Nephron (organoid): ENCODE measurements at regions not wholly inside any gene's neighbourhood (a gene's known extent, or its start where the extent isn't known, plus 50 kb on each side); places are given as distances from the start of the nearest gene placed in this dataset.
"Not testable (repeated sequence)": the region's sequence is repeated elsewhere in the genome, so short reads cannot be mapped to it uniquely, and the experiment has no call there.

Source experiments
- H3K27ac Mint-ChIP-seq, 3 experiments: 2 replicates each; pipeline ENCODE4 v1.8.0; 2020; ENCODE audit warnings: mixed read lengths in 3 of 3, mild to moderate bottlenecking in 2 of 3, moderate library complexity in 1 of 3
- H3K27me3 Mint-ChIP-seq: 2 replicates; pipeline ENCODE4 v1.8.0; 2021; ENCODE audit warnings: low read depth, mild to moderate bottlenecking, moderate library complexity, mixed read lengths
- H3K36me3 Mint-ChIP-seq: 2 replicates; pipeline ENCODE4 v1.8.0; 2020; ENCODE audit warnings: low read depth, mixed read lengths
- H3K4me1 Mint-ChIP-seq: 2 replicates; pipeline ENCODE4 v1.8.0; 2020; ENCODE audit warnings: mixed read lengths
- H3K4me3 Mint-ChIP-seq, 3 experiments: 2 replicates each; pipeline ENCODE4 v1.8.0; 2020; ENCODE audit warnings: mild to moderate bottlenecking in 3 of 3, mixed read lengths in 3 of 3, moderate library complexity in 2 of 3
- H3K9me3 Mint-ChIP-seq: 2 replicates; pipeline ENCODE4 v1.8.0; 2020; ENCODE audit warnings: mixed read lengths
- TF ChIP-seq, protein P1 (sequence below), 3 experiments: fragments of 200-600 bp; sonication (generic); IDR thresholded peaks; one replicate each; pipeline ENCODE4 v1.5.0; 2021; ENCODE audit warnings: antibody characterized with exemption in 3 of 3; ENCODE audit not compliant: unreplicated experiment in 3 of 3

GRCh38 chr17:34076743-34077631 lies 178.1 kb upstream of the CCL2 start:
- H3K4me3 Mint-ChIP-seq = no peak overlapping the region
- H3K4me1 Mint-ChIP-seq = peaks cover 2% of the 10 kb centered on the region
- peaks cover 26% of the 10 kb centered on the region for H3K27me3 Mint-ChIP-seq
- H3K36me3 Mint-ChIP-seq = no peaks in the 10 kb centered on the region
- no peak overlapping the region for H3K27ac Mint-ChIP-seq
- no peaks in the 10 kb centered on the region for H3K9me3 Mint-ChIP-seq
- TF ChIP-seq, protein P1, sequence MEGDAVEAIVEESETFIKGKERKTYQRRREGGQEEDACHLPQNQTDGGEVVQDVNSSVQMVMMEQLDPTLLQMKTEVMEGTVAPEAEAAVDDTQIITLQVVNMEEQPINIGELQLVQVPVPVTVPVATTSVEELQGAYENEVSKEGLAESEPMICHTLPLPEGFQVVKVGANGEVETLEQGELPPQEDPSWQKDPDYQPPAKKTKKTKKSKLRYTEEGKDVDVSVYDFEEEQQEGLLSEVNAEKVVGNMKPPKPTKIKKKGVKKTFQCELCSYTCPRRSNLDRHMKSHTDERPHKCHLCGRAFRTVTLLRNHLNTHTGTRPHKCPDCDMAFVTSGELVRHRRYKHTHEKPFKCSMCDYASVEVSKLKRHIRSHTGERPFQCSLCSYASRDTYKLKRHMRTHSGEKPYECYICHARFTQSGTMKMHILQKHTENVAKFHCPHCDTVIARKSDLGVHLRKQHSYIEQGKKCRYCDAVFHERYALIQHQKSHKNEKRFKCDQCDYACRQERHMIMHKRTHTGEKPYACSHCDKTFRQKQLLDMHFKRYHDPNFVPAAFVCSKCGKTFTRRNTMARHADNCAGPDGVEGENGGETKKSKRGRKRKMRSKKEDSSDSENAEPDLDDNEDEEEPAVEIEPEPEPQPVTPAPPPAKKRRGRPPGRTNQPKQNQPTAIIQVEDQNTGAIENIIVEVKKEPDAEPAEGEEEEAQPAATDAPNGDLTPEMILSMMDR (IDR thresholded peaks at IDR 0.05; ENCODE audit: unreplicated experiment in 3 of 3) = no peak

DNA sequence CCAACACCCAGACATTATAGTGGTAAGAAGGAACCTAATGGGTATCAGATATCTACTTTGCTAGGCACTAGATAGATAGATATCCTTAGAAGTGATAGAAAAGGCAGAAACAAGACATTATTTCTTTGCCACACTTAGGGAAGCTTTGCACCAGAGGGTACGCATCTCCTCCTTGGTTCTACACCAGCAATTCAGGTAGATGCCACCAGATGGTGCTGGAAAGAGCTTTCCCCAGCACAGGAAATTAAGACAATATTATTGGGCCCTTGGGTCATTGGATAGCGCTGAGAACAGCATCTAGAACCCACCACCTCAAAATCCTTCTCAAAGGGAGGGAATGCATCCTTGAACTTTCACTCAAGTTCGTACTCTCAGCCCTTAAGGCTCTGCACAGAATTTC lies 173.8 kb upstream of the CCL2 start:
- H3K36me3 Mint-ChIP-seq = no peaks in the 10 kb centered on the region
- TF ChIP-seq, protein P1 (IDR thresholded peaks at IDR 0.05; ENCODE audit: unreplicated experiment in 3 of 3) = peak; percentile 12 to 38 (median 33)
- no peak overlapping the region for H3K4me3 Mint-ChIP-seq
- H3K4me1 Mint-ChIP-seq = no peaks in the 10 kb centered on the region
- H3K27ac Mint-ChIP-seq = no peak overlapping the region
- no peaks in the 10 kb centered on the region for H3K9me3 Mint-ChIP-seq
- H3K27me3 Mint-ChIP-seq = peaks cover 19% of the 10 kb centered on the region

DNA sequence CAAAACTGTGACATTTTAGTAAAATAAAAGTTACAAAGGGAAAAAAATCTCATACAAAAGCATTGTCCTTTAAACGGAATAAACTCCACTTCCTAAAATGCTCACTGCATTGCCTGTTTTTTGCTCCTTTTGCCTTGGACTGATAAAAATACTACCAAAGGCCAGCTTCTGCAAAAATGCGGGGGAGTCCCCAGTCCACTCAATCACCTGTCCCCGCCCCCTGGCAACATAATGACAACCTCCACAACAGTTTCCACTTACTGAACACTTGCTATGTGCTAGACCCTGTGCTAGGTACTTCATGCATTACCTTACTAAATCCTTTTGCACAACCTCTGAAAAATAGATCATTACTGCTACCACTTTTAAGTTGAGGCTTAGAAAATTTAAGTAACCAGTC lies 172.7 kb upstream of the CCL2 start:
- TF ChIP-seq, protein P1 (IDR thresholded peaks at IDR 0.05; ENCODE audit: unreplicated experiment in 3 of 3) = no peak
- peaks cover 19% of the 10 kb centered on the region for H3K27me3 Mint-ChIP-seq
- no peaks in the 10 kb centered on the region for H3K9me3 Mint-ChIP-seq
- H3K4me1 Mint-ChIP-seq = no peaks in the 10 kb centered on the region
- H3K27ac Mint-ChIP-seq = no peak overlapping the region
- H3K4me3 Mint-ChIP-seq = no peak overlapping the region
- no peaks in the 10 kb centered on the region for H3K36me3 Mint-ChIP-seq

- not testable (repeated sequence) for H3K4me1 Mint-ChIP-seq, H3K4me3 Mint-ChIP-seq, H3K9me3 Mint-ChIP-seq, H3K36me3 Mint-ChIP-seq, H3K27ac Mint-ChIP-seq
- H3K27me3 Mint-ChIP-seq = peaks cover 34% of the 10 kb centered on the region
These were observed 166.0 kb upstream of the CCL2 start for GRCh38 chr17:34089042-34089441.

DNA sequence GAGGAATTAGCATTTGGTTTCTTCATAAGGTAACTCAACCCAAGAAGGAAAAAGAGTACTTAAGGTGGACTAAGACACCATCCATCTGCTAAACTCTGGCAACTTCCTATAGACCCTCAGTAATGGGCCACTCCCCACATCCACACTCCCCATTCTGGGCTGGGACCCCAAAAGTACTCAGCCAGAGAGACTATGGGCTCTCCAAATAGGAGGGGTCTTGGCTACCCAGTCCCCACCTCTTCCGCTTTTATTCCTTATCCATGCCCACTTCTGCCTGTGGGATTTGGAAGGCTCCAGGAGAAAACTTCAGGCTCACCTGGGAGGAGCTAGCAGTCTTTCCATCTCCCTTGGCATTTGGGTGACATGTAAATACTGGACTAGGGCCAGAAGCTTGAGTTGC lies 164.5 kb upstream of the CCL2 start:
- peaks cover 8% of the 10 kb centered on the region for H3K9me3 Mint-ChIP-seq
- no peak overlapping the region for H3K27ac Mint-ChIP-seq
- TF ChIP-seq, protein P1 (IDR thresholded peaks at IDR 0.05; ENCODE audit: unreplicated experiment in 3 of 3) = no peak
- no peak overlapping the region for H3K4me3 Mint-ChIP-seq
- no peaks in the 10 kb centered on the region for H3K36me3 Mint-ChIP-seq
- H3K27me3 Mint-ChIP-seq = peaks cover 38% of the 10 kb centered on the region
- H3K4me1 Mint-ChIP-seq = no peaks in the 10 kb centered on the region

- TF ChIP-seq, protein P1 (IDR thresholded peaks at IDR 0.05; ENCODE audit: unreplicated experiment in 3 of 3) = no peak
- no peaks in the 10 kb centered on the region for H3K4me1 Mint-ChIP-seq
- peaks cover 11% of the 10 kb centered on the region for H3K9me3 Mint-ChIP-seq
- H3K36me3 Mint-ChIP-seq = no peaks in the 10 kb centered on the region
- H3K27ac Mint-ChIP-seq = no peak overlapping the region
- H3K27me3 Mint-ChIP-seq = peaks cover 38% of the 10 kb centered on the region
- no peak overlapping the region for H3K4me3 Mint-ChIP-seq
These were observed 163.1 kb upstream of the CCL2 start for GRCh38 chr17:34091975-34092374.
